Neural cell (in vitro differentiated cells): ENCODE measurements at regions not wholly inside any gene's neighbourhood (a gene's known extent, or its start where the extent isn't known, plus 50 kb on each side); places are given as distances from the start of the nearest gene placed in this dataset.

Experiments
- H2AFZ ChIP-seq: fragments of 200-600, 300-800 bp; sonication (generic), shearing (Covaris generic); 2 replicates; pipeline ENCODE4 v1.6.0; 2014; ENCODE audit warnings: low read depth, mild to moderate bottlenecking, antibody characterized with exemption, low read length, moderate library complexity
- H3F3A ChIP-seq: fragments of 200-600 bp; shearing (Covaris generic); 2 replicates; pipeline ENCODE4 v1.6.1; 2016; ENCODE audit warnings: mild to moderate bottlenecking, moderate library complexity, mixed read lengths, antibody characterized with exemption, low read length; ENCODE audit not compliant: insufficient read depth, poor library complexity, severe bottlenecking
- H3K27ac ChIP-seq: fragments of 200-600, 300-800 bp; sonication (generic), shearing (Covaris generic); 2 replicates; pipeline ENCODE4 v1.5.1; 2014; ENCODE audit warnings: mild to moderate bottlenecking, low read length, moderate library complexity
- H3K27me3 ChIP-seq: fragments of 300-800, 200-600 bp; sonication (generic), shearing (Covaris generic); 2 replicates; pipeline ENCODE4 v1.6.0; 2014; ENCODE audit warnings: mild to moderate bottlenecking, low read depth, low read length, moderate library complexity; ENCODE audit not compliant: insufficient read depth
- H3K36me3 ChIP-seq: fragments of 300-800, 200-600 bp; sonication (generic), shearing (Covaris generic); 2 replicates; pipeline ENCODE4 v1.5.1; 2014; ENCODE audit warnings: mild to moderate bottlenecking, antibody characterized with exemption, low read length, moderate library complexity; ENCODE audit not compliant: insufficient read depth
- H3K4me2 ChIP-seq: fragments of 300-800, 200-600 bp; sonication (generic), shearing (Covaris generic); 2 replicates; pipeline ENCODE4 v1.6.0; 2014; ENCODE audit warnings: mild to moderate bottlenecking, low read length
- H3K4me3 ChIP-seq: fragments of 300-800, 200-600 bp; sonication (generic), shearing (Covaris generic); 2 replicates; pipeline ENCODE4 v1.5.1; 2014; ENCODE audit warnings: mild to moderate bottlenecking, low read length, moderate library complexity
- H3K79me2 ChIP-seq: fragments of 200-600 bp; shearing (Covaris generic); replicated peaks from 2 replicates; pipeline ENCODE4 v1.6.0; 2014; ENCODE audit warnings: mild to moderate bottlenecking, low read length, moderate library complexity; ENCODE audit not compliant: insufficient read depth
- H3K9ac ChIP-seq: fragments of 300-800, 200-600 bp; sonication (generic), shearing (Covaris generic); 2 replicates; pipeline ENCODE4 v1.6.1; 2016; ENCODE audit warnings: mild to moderate bottlenecking, low read length, mixed read lengths
- H3K9me2 ChIP-seq: fragments of 200-600 bp; shearing (Covaris generic); 2 replicates; pipeline ENCODE4 v1.6.1; 2016; ENCODE audit warnings: mild to moderate bottlenecking, low read length, mixed read lengths; ENCODE audit not compliant: insufficient read depth
- H3K9me3 ChIP-seq: fragments of 200-600, 300-800 bp; sonication (generic), shearing (Covaris generic); 2 replicates; pipeline ENCODE4 v1.6.1; 2016; ENCODE audit warnings: mild to moderate bottlenecking, mixed run types, low read length, moderate library complexity, mixed read lengths
- H4K20me1 ChIP-seq: fragments of 200-600 bp; shearing (Covaris generic); 2 replicates; pipeline ENCODE4 v1.6.1; 2016; ENCODE audit warnings: mild to moderate bottlenecking, mixed run types; ENCODE audit not compliant: insufficient read depth
- CTCF ChIP-seq: fragments of 450-650 bp; IDR thresholded peaks from 2 replicates; pipeline ENCODE4 v1.5.1; 2014; ENCODE audit warnings: antibody characterized with exemption, mild to moderate bottlenecking, moderate library complexity; ENCODE audit not compliant: poor library complexity, severe bottlenecking
- EP300 ChIP-seq: fragments of 450-650 bp; conservative IDR thresholded peaks from 2 replicates; pipeline ENCODE4 v1.6.1; 2014; ENCODE audit warnings: antibody characterized with exemption, mild to moderate bottlenecking, moderate library complexity; ENCODE audit not compliant: poor library complexity, severe bottlenecking
- EZH2 ChIP-seq: fragments of 200-600, 300-800 bp; shearing (Covaris generic), sonication (generic); IDR thresholded peaks from 2 replicates; pipeline ENCODE4 v1.6.1; 2014; ENCODE audit warnings: antibody characterized with exemption, low read length, borderline replicate concordance, mild to moderate bottlenecking; ENCODE audit not compliant: insufficient read depth, poor library complexity, severe bottlenecking
- MXI1 ChIP-seq: fragments of 450-650 bp; conservative IDR thresholded peaks from 2 replicates; pipeline ENCODE4 v1.6.1; 2014; ENCODE audit warnings: antibody characterized with exemption, mild to moderate bottlenecking; ENCODE audit not compliant: poor library complexity, severe bottlenecking
- POLR2AphosphoS5 ChIP-seq: IDR thresholded peaks from 2 replicates; pipeline ENCODE4 v1.6.1; 2012
- RAD21 ChIP-seq: fragments of 450-650 bp; conservative IDR thresholded peaks from 2 replicates; pipeline ENCODE4 v1.6.1; 2014; ENCODE audit warnings: antibody characterized with exemption, mild to moderate bottlenecking, moderate library complexity
- SMC3 ChIP-seq: fragments of 450-650 bp; conservative IDR thresholded peaks from 2 replicates; pipeline ENCODE4 v1.6.1; 2014; ENCODE audit warnings: antibody characterized with exemption, mild to moderate bottlenecking, moderate library complexity; ENCODE audit not compliant: poor library complexity
- TAF1 ChIP-seq: IDR thresholded peaks from 2 replicates; pipeline ENCODE4 v1.6.1; 2012; ENCODE audit warnings: low read depth
- TF ChIP-seq, protein P1 (sequence below): IDR thresholded peaks from 2 replicates; pipeline ENCODE4 v1.6.1; 2012; ENCODE audit warnings: borderline replicate concordance

- Histone ChIP-seq H3K9ac (no peak overlapping the region), H3K27ac (no peak overlapping the region), H3K4me3 (no peak overlapping the region), H3K27me3 (no peaks in the 10 kb centered on the region), H4K20me1 (no peaks in the 10 kb centered on the region), H3K9me2 (no peaks in the 10 kb centered on the region), H3K36me3 (no peaks in the 10 kb centered on the region), H3K79me2 (no peaks in the 10 kb centered on the region), H2AFZ (no peak overlapping the region), H3K9me3 (peaks cover 2% of the 10 kb centered on the region), H3F3A (no peaks in the 10 kb centered on the region), H3K4me2 (no peak overlapping the region)
- TF ChIP-seq POLR2AphosphoS5 = no peak
- no peak for TF ChIP-seq CTCF
- no peak for TF ChIP-seq RAD21
- TF ChIP-seq, protein P1, sequence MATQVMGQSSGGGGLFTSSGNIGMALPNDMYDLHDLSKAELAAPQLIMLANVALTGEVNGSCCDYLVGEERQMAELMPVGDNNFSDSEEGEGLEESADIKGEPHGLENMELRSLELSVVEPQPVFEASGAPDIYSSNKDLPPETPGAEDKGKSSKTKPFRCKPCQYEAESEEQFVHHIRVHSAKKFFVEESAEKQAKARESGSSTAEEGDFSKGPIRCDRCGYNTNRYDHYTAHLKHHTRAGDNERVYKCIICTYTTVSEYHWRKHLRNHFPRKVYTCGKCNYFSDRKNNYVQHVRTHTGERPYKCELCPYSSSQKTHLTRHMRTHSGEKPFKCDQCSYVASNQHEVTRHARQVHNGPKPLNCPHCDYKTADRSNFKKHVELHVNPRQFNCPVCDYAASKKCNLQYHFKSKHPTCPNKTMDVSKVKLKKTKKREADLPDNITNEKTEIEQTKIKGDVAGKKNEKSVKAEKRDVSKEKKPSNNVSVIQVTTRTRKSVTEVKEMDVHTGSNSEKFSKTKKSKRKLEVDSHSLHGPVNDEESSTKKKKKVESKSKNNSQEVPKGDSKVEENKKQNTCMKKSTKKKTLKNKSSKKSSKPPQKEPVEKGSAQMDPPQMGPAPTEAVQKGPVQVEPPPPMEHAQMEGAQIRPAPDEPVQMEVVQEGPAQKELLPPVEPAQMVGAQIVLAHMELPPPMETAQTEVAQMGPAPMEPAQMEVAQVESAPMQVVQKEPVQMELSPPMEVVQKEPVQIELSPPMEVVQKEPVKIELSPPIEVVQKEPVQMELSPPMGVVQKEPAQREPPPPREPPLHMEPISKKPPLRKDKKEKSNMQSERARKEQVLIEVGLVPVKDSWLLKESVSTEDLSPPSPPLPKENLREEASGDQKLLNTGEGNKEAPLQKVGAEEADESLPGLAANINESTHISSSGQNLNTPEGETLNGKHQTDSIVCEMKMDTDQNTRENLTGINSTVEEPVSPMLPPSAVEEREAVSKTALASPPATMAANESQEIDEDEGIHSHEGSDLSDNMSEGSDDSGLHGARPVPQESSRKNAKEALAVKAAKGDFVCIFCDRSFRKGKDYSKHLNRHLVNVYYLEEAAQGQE = no peak
Observed at GRCh38 chr13:86841264-86841663, 829.9 kb upstream of the SLITRK5 start.

GRCh38 chr13:86846501-86846900, 824.7 kb upstream of the SLITRK5 start:
- no peak overlapping the region for H3K9ac ChIP-seq
- H3K36me3 ChIP-seq = no peaks in the 10 kb centered on the region
- H3K4me2 ChIP-seq = no peak overlapping the region
- no peak overlapping the region for H3K4me3 ChIP-seq
- no peaks in the 10 kb centered on the region for H3K9me3 ChIP-seq
- H3K27ac ChIP-seq = no peak overlapping the region
- H2AFZ ChIP-seq = no peak overlapping the region
- H3K79me2 ChIP-seq = no peaks in the 10 kb centered on the region
- H3K9me2 ChIP-seq = no peaks in the 10 kb centered on the region
- no peaks in the 10 kb centered on the region for H3K27me3 ChIP-seq
- no peaks in the 10 kb centered on the region for H3F3A ChIP-seq
- no peaks in the 10 kb centered on the region for H4K20me1 ChIP-seq
- TF ChIP-seq EP300 (no peak), EZH2 (no peak), SMC3 (no peak), CTCF (no peak), MXI1 (no peak), TAF1 (no peak), RAD21 (no peak), POLR2AphosphoS5 (no peak)
- TF ChIP-seq, protein P1 = no peak
